HG03521 (cell line): ENCODE measurements at regions not wholly inside any gene's neighbourhood (a gene's known extent, or its start where the extent isn't known, plus 50 kb on each side); places are given as distances from the start of the nearest gene placed in this dataset.

Experiments
- ATAC-seq: cut with Tn5 transposase; IDR thresholded peaks from one replicate; pipeline ENCODE4 v1.9.1; 2021; ENCODE audit warnings: mild to moderate bottlenecking, moderate library complexity; ENCODE audit not compliant: unreplicated experiment

- ATAC-seq = no peak
Observed at GRCh38 chr5:39501397-39501796, 76.6 kb upstream of the DAB2 start.

GRCh38 chr5:39500551-39501175 is 75.9 kb upstream of the DAB2 start:
- no peak for ATAC-seq

GRCh38 chr5:39498278-39498952 is 73.6 kb upstream of the DAB2 start:
- ATAC-seq = no peak

- ATAC-seq = no peak
Observed at GRCh38 chr5:39497322-39497721, 72.5 kb upstream of the DAB2 start.

GRCh38 chr5:39495227-39495626 is 70.4 kb upstream of the DAB2 start:
- no peak for ATAC-seq

GRCh38 chr5:39494534-39494933 is 69.8 kb upstream of the DAB2 start:
- no peak for ATAC-seq

GRCh38 chr5:39494107-39494510 is 69.3 kb upstream of the DAB2 start:
- ATAC-seq = no peak

GRCh38 chr5:39491210-39491609 is 66.4 kb upstream of the DAB2 start:
- ATAC-seq = no peak

- ATAC-seq = no peak
Observed at GRCh38 chr5:39489263-39489662, 64.5 kb upstream of the DAB2 start.

- ATAC-seq = no peak
Observed at GRCh38 chr5:39486790-39487189, 62.0 kb upstream of the DAB2 start.

- ATAC-seq = no peak
Observed at GRCh38 chr5:39486361-39486760, 61.6 kb upstream of the DAB2 start.

GRCh38 chr5:39485079-39485478 is 60.3 kb upstream of the DAB2 start:
- no peak for ATAC-seq

- no peak for ATAC-seq
Observed at GRCh38 chr5:39484673-39485072, 59.9 kb upstream of the DAB2 start.

GRCh38 chr5:39482098-39482497 is 57.3 kb upstream of the DAB2 start:
- ATAC-seq = no peak

- ATAC-seq = no peak
Observed at GRCh38 chr5:39479537-39479936, 54.8 kb upstream of the DAB2 start.

- no peak for ATAC-seq
Observed at GRCh38 chr5:39478863-39479262, 54.1 kb upstream of the DAB2 start.

- no peak for ATAC-seq
Observed at GRCh38 chr5:39476843-39477220, 52.1 kb upstream of the DAB2 start.

- no peak for ATAC-seq
Observed at GRCh38 chr5:39475881-39476842, 51.4 kb upstream of the DAB2 start.

GRCh38 chr5:39475159-39475571 is 50.4 kb upstream of the DAB2 start:
- no peak for ATAC-seq
